Right lobe of liver (tissue), 6 donors: ENCODE measurements at regions not wholly inside any gene's neighbourhood (a gene's known extent, or its start where the extent isn't known, plus 50 kb on each side); places are given as distances from the start of the nearest gene placed in this dataset.

Source experiments
- ATAC-seq, 4 donors: fragments of 200-7000 bp; cut with Tn5 transposase; one replicate each; pipeline ENCODE4 v1.9.1; 2020; ENCODE audit warnings: mild to moderate bottlenecking in 4 of 4, moderate library complexity in 4 of 4
- DNase-seq, 3 donors: peaks; one replicate each; pipeline ENCODE4 v3.0.0-alpha.2; 2020
- H3K27ac ChIP-seq, 3 donors: fragments of 200-600 bp; one replicate each; pipeline ENCODE4 v1.8.0; 2022
- H3K27me3 ChIP-seq, 2 donors: fragments of 200-600 bp; one replicate each; pipeline ENCODE4 v1.8.0; 2022
- H3K36me3 ChIP-seq, 4 donors: fragments of 200-600 bp; sonication (generic) in 1 of 4; one replicate each; pipeline versions ENCODE4 v1.5.1 to v1.8.0; 2017 to 2022; ENCODE audit warnings: control low read depth in 1 of 4
- H3K4me1 ChIP-seq, 4 donors: fragments of 200-600 bp; sonication (generic) in 1 of 4; one replicate each; pipeline versions ENCODE4 v1.5.1 to v1.8.0; 2017 to 2022; ENCODE audit warnings: control low read depth in 1 of 4
- H3K4me3 ChIP-seq, 3 donors: fragments of 200-600 bp; one replicate each; pipeline ENCODE4 v1.8.0; 2022
- H3K9me3 ChIP-seq, 4 donors: fragments of 200-600 bp; sonication (generic) in 1 of 4; one replicate each; pipeline versions ENCODE4 v1.5.1 to v1.8.0; 2017 to 2022; ENCODE audit warnings: control low read depth in 1 of 4
- POLR2A ChIP-seq: fragments of 450-650 bp; IDR thresholded peaks from one replicate; pipeline ENCODE4 v1.6.1; 2017; ENCODE audit warnings: antibody characterized with exemption, mild to moderate bottlenecking
- WGBS: methylation state at CpG from one replicate; pipeline ENCODE4 v1.1.6; 2018; ENCODE audit warnings: low coverage, low lambda C conversion rate; ENCODE audit not compliant: insufficient coverage; ENCODE audit errors: missing lambda C conversion rate; 5-methylcytosine and 5-hydroxymethylcytosine counted together
- intact Hi-C, 2 donors: fragments of 100-400 bp; cut with DNase I; formaldehyde crosslinking; loops; one replicate each; pipeline versions ENCODE4 v1.11.2 to v1.14.1; 2022
- TF ChIP-seq, protein P1 (sequence below), 4 donors: fragments of 200-600 bp in 3 of 4; fragments of 450-650 bp in 1 of 4; IDR thresholded peaks; one replicate each; pipeline versions ENCODE4 v1.5.1 to v1.8.0; 2016 to 2022; ENCODE audit warnings: antibody characterized with exemption in 4 of 4, mild to moderate bottlenecking in 2 of 4
- donor health status: DM: no; HTN: yes; CAD: no.
- donor health status: DM: no; HTN: no; CAD: no.
- donor health status: DM: no; HTN: no; CAD: no.
- donor health status: DM: no; HTN: yes; CAD: no.
- donor health status: DM: no; HTN: yes; CAD: no.

DNA sequence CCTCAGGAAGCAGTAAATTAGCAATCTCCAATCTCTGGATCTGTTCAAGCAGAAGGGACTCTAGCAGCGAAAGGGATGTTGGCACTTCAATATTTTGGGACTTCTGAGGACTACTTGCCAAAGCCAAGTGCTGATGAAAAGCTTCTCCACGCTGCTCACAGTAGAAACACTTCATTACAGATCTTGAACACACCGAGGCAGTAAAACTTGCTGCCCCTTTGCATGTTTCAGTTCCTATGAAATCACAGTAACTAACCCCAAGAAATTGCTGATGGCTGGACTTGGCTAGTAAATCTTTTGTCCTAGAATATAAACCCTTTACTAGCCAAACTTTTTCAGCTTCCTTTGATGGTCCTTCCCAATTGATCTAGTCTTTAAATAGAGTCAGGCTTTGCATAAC is 750.5 kb upstream of the GRM7 start:
- H3K4me3 ChIP-seq = no peak overlapping the region
- H3K9me3 ChIP-seq = no peaks in the 10 kb centered on the region
- peaks cover 0 to 5% (median 2%) of the 10 kb centered on the region in 4 donors for H3K4me1 ChIP-seq
- 63% methylated on average over 2 of the region's 3 CpGs for WGBS
- intact Hi-C loops = no loop called here
- no peak overlapping the region for H3K27ac ChIP-seq
- no peaks in the 10 kb centered on the region for H3K27me3 ChIP-seq
- ATAC-seq = peak in 1 of 4 donors; percentile 32
- no peak for TF ChIP-seq POLR2A
- TF ChIP-seq, protein P1, sequence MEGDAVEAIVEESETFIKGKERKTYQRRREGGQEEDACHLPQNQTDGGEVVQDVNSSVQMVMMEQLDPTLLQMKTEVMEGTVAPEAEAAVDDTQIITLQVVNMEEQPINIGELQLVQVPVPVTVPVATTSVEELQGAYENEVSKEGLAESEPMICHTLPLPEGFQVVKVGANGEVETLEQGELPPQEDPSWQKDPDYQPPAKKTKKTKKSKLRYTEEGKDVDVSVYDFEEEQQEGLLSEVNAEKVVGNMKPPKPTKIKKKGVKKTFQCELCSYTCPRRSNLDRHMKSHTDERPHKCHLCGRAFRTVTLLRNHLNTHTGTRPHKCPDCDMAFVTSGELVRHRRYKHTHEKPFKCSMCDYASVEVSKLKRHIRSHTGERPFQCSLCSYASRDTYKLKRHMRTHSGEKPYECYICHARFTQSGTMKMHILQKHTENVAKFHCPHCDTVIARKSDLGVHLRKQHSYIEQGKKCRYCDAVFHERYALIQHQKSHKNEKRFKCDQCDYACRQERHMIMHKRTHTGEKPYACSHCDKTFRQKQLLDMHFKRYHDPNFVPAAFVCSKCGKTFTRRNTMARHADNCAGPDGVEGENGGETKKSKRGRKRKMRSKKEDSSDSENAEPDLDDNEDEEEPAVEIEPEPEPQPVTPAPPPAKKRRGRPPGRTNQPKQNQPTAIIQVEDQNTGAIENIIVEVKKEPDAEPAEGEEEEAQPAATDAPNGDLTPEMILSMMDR (IDR thresholded peaks at IDR 0.05) = no peak
- no peak for DNase-seq
- H3K36me3 ChIP-seq = no peaks in the 10 kb centered on the region

DNA sequence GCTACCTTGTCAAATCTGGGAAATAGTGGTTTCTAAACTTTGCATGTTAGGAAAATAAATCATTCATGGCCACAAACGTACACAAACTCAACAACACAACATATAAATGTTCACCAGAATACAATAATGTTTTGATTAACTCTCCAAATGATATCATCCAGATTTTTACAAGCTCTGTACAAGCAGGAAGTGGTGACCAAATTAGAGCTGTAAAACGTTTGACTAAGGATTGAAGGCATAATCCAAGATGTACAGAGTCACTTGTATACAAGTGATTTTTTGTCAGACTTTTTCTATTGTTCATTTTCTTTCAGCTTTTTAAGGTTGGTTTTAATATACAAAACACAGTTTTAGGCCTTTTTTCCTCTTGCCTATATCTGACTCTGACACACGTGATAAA is 748.4 kb upstream of the GRM7 start:
- Histone ChIP-seq H3K4me3 (no peak overlapping the region), H3K4me1 (peaks cover 0 to 5% (median 2%) of the 10 kb centered on the region in 4 donors), H3K36me3 (no peaks in the 10 kb centered on the region), H3K27me3 (no peaks in the 10 kb centered on the region), H3K9me3 (no peaks in the 10 kb centered on the region), H3K27ac (no peak overlapping the region)
- DNase-seq (no peak), ATAC-seq (no peak)
- 39% methylated on average over 3 of the region's 3 CpGs for WGBS
- TF ChIP-seq, protein P1 (IDR thresholded peaks at IDR 0.05) = no peak
- no peak for TF ChIP-seq POLR2A
- intact Hi-C loops = no loop called here

DNA sequence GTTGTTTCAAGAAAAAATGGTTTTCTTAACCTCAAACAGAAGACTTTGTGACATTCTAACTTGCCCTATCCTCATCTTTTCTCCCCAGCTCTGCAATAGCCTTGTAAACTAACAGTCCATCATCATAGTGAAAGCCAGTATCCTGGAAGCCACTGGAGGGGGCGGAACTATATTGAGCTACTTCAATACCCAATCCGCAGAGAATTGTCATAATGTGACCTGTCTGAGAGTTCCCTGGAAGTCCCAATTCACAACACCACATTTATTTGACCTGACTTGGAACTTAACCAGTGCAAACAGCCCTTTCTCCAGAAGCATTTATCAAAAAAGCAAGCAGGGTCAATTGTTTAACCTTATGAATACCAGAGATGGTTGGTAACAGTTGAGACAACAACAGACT is 747.6 kb upstream of the GRM7 start:
- no peak overlapping the region for H3K27ac ChIP-seq
- H3K4me3 ChIP-seq = no peak overlapping the region
- DNase-seq (no peak), ATAC-seq (peak; percentile 59 to 94 (median 70))
- H3K9me3 ChIP-seq = no peaks in the 10 kb centered on the region
- no peaks in the 10 kb centered on the region for H3K27me3 ChIP-seq
- no peak for TF ChIP-seq POLR2A
- TF ChIP-seq, protein P1 (IDR thresholded peaks at IDR 0.05) = no peak
- intact Hi-C loops = no loop called here
- 35% methylated on average over 2 of the region's 2 CpGs for WGBS
- H3K4me1 ChIP-seq = peaks cover 0 to 5% (median 2%) of the 10 kb centered on the region in 4 donors
- H3K36me3 ChIP-seq = no peaks in the 10 kb centered on the region

DNA sequence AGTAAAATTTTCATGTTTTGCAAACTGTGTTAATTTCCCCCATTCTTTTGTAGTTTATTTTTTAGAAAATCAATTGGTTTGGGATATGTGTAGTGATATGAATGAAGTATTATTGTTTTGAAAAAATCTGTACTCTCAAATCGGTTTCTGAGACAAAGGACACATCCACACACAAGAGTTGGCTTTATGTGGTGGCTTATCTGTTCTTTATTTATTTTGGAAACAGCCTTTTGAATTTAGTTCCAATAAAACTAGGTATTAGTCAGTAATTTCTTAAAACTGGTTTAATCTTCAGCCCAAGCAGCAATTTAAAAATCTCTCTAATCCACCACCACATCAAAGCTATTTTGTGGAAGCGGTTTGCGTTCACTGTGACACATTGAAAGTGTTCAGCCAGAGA is 741.5 kb upstream of the GRM7 start:
- Histone ChIP-seq H3K9me3 (no peaks in the 10 kb centered on the region), H3K27ac (no peak overlapping the region), H3K36me3 (no peaks in the 10 kb centered on the region), H3K4me3 (no peak overlapping the region), H3K27me3 (no peaks in the 10 kb centered on the region), H3K4me1 (peaks cover 0 to 6% (median 2%) of the 10 kb centered on the region in 4 donors)
- ATAC-seq (peak; percentile 27 to 76 (median 68)), DNase-seq (no peak)
- WGBS = 20% methylated on average over 3 of the region's 3 CpGs
- intact Hi-C loops = no loop called here
- no peak for TF ChIP-seq POLR2A
- TF ChIP-seq, protein P1 (IDR thresholded peaks at IDR 0.05) = no peak

DNA sequence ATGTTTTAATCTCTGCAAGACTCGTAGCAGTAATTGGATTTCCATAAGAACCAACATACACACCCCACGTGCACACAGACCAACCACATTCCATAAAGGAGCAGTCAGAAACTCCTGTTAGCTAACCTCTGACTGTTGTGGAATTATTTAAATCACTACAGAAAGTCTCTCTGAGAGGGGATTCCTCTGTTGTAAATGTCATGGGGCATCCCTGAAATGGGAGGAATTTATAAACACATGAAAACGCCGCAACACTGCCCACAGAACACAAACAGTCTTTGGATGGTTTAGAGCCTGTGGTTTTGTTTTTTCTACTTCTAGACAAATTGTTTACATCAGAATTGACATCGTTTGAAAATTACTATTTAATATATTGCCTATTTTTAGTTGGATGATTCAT is 740.1 kb upstream of the GRM7 start:
- WGBS = 58% methylated on average over 5 of the region's 5 CpGs
- DNase-seq = no peak
- H3K9me3 ChIP-seq = no peaks in the 10 kb centered on the region

More for the DNA sequence above, 740.1 kb upstream of the GRM7 start:
- no peak for ATAC-seq
- H3K27ac ChIP-seq = no peak overlapping the region
- H3K4me3 ChIP-seq = no peak overlapping the region
- H3K27me3 ChIP-seq = no peaks in the 10 kb centered on the region
- no peaks in the 10 kb centered on the region for H3K36me3 ChIP-seq
- TF ChIP-seq, protein P1 (IDR thresholded peaks at IDR 0.05) = no peak
- no peak for TF ChIP-seq POLR2A
- intact Hi-C loops = no loop called here
- H3K4me1 ChIP-seq = peaks cover 0 to 14% (median 3%) of the 10 kb centered on the region in 4 donors
